ENCODE measurements at regions not wholly inside any gene's neighbourhood (a gene's known extent, or its start where the extent isn't known, plus 50 kb on each side); places are given as distances from the start of the nearest gene placed in this dataset.

GRCh38 chr3:150165396-150166094 lies 194.8 kb upstream of the PFN2 start:
- DNase-seq (ENCODE audit: low read depth): no peak

- DNase-seq (ENCODE audit: low read depth): no peak
Measured at GRCh38 chr3:150161011-150161410, 190.3 kb upstream of the PFN2 start.

GRCh38 chr3:150158943-150159625 lies 188.4 kb upstream of the PFN2 start:
- no peak for DNase-seq (ENCODE audit: low read depth)

- no peak for DNase-seq (ENCODE audit: low read depth)
Measured at GRCh38 chr3:150152567-150152966, 181.9 kb upstream of the PFN2 start.

- no peak for DNase-seq (ENCODE audit: low read depth)
Measured at GRCh38 chr3:150150633-150151032, 179.9 kb upstream of the PFN2 start.

- DNase-seq (ENCODE audit: low read depth): peak; percentile 57
Measured at GRCh38 chr3:150149651-150150051, 179.0 kb upstream of the PFN2 start.

- no peak for DNase-seq (ENCODE audit: low read depth)
Measured at GRCh38 chr3:150148227-150148626, 177.5 kb upstream of the PFN2 start.

- DNase-seq (ENCODE audit: low read depth): no peak
Measured at GRCh38 chr3:150147776-150148175, 177.1 kb upstream of the PFN2 start.

GRCh38 chr3:150146991-150147761 lies 176.5 kb upstream of the PFN2 start:
- peak; percentile 71 for DNase-seq (ENCODE audit: low read depth)

GRCh38 chr3:150145659-150146058 lies 175.0 kb upstream of the PFN2 start:
- DNase-seq (ENCODE audit: low read depth): no peak

- no peak for DNase-seq (ENCODE audit: low read depth)
Measured at GRCh38 chr3:150144191-150144708, 173.6 kb upstream of the PFN2 start.

GRCh38 chr3:150142936-150143335 lies 172.2 kb upstream of the PFN2 start:
- no peak for DNase-seq (ENCODE audit: low read depth)

GRCh38 chr3:150141790-150142326 lies 171.2 kb upstream of the PFN2 start:
- DNase-seq (ENCODE audit: low read depth): no peak

- no peak for DNase-seq (ENCODE audit: low read depth)
Measured at GRCh38 chr3:150140614-150141321, 170.1 kb upstream of the PFN2 start.

GRCh38 chr3:150138824-150139223 lies 168.1 kb upstream of the PFN2 start:
- no peak for DNase-seq (ENCODE audit: low read depth)

GRCh38 chr3:150136242-150136641 lies 165.5 kb upstream of the PFN2 start:
- no peak for DNase-seq (ENCODE audit: low read depth)

- no peak for DNase-seq (ENCODE audit: low read depth)
Measured at GRCh38 chr3:150135287-150135721, 164.6 kb upstream of the PFN2 start.

- DNase-seq (ENCODE audit: low read depth): no peak
Measured at GRCh38 chr3:150133293-150133692, 162.6 kb upstream of the PFN2 start.

GRCh38 chr3:150132101-150132749 lies 161.5 kb upstream of the PFN2 start:
- DNase-seq (ENCODE audit: low read depth): no peak

- no peak for DNase-seq (ENCODE audit: low read depth)
Measured at GRCh38 chr3:150131663-150132062, 161.0 kb upstream of the PFN2 start.

- no peak for DNase-seq (ENCODE audit: low read depth)
Measured at GRCh38 chr3:150130404-150131100, 159.9 kb upstream of the PFN2 start.
